Panc1 (cell line): ENCODE measurements at regions not wholly inside any gene's neighbourhood (a gene's known extent, or its start where the extent isn't known, plus 50 kb on each side); places are given as distances from the start of the nearest gene placed in this dataset.

Experiments used
- ATAC-seq: fragments of 200-7000 bp; cut with Tn5 transposase; 2 replicates; pipeline ENCODE4 v1.9.1; 2020; ENCODE audit warnings: mild to moderate bottlenecking, moderate library complexity
- BruUV-seq: library from RNA; stranded (reverse); fragments of 400-500 nt; replicated peaks from 2 replicates; lab custom pipeline; 2021; lab: Mats Ljungman, UMichigan
- CTCF ChIA-PET: fragments of 300-600 bp; sonication (Branson Sonifier 250); formaldehyde crosslinking; loops from one replicate; lab custom pipeline; 2022; ENCODE audit warnings: antibody characterized with exemption; lab: Charles Lee
- POLR2A ChIA-PET: fragments of 300-600 bp; sonication (Branson Sonifier 250); formaldehyde crosslinking; loops from one replicate; lab custom pipeline; 2022; ENCODE audit warnings: antibody characterized with exemption; lab: Charles Lee
- DNase-seq: peaks from one replicate; pipeline ENCODE4 v3.0.0-alpha.2; 2010; ENCODE audit warnings: low read depth, low spot score
- H3K27ac ChIP-seq: 2 replicates; pipeline ENCODE4 v1.5.1; 2011; ENCODE audit warnings: mild to moderate bottlenecking, low read length, inconsistent platforms
- H3K27me3 ChIP-seq: fragments of 200-500 bp; sonication (Bioruptor generic); 2 replicates; pipeline ENCODE4 v1.6.0; 2014; ENCODE audit warnings: low read length, inconsistent platforms; ENCODE audit not compliant: control insufficient read depth, insufficient read depth
- H3K36me3 ChIP-seq: fragments of 200-500 bp; sonication (Bioruptor generic); 2 replicates; pipeline ENCODE4 v1.5.1; 2014; ENCODE audit warnings: inconsistent platforms, mild to moderate bottlenecking, low read length, moderate library complexity; ENCODE audit not compliant: control insufficient read depth, insufficient read depth
- H3K4me1 ChIP-seq: 2 replicates; pipeline ENCODE4 v1.5.1; 2011; ENCODE audit warnings: inconsistent platforms, mild to moderate bottlenecking, low read length, moderate library complexity; ENCODE audit not compliant: control insufficient read depth, insufficient read depth
- H3K4me3 ChIP-seq, 2 experiments: 2 replicates each; pipeline ENCODE4 v1.5.1; 2011 to 2012; ENCODE audit warnings: low read depth in 2 of 2, low read length in 2 of 2, mild to moderate bottlenecking in 2 of 2, inconsistent platforms in 1 of 2, moderate library complexity in 1 of 2
- H3K9me3 ChIP-seq: fragments of 200-500 bp; sonication (Bioruptor generic); 2 replicates; pipeline ENCODE4 v1.5.1; 2014; ENCODE audit warnings: low read depth, mild to moderate bottlenecking, inconsistent platforms, low read length, moderate library complexity; ENCODE audit not compliant: control insufficient read depth, insufficient read depth
- POLR2AphosphoS5 ChIP-seq: IDR thresholded peaks from 2 replicates; pipeline ENCODE4 v1.6.1; 2012; ENCODE audit warnings: mild to moderate bottlenecking, low read depth, low read length, moderate library complexity
- SIN3A ChIP-seq: IDR thresholded peaks from 2 replicates; pipeline ENCODE4 v1.6.1; 2012; ENCODE audit warnings: low read depth, mild to moderate bottlenecking, low read length, moderate library complexity, borderline replicate concordance; ENCODE audit not compliant: insufficient read depth
- TCF7L2 ChIP-seq: IDR thresholded peaks from 2 replicates; pipeline ENCODE4 v1.6.1; 2011; ENCODE audit warnings: mild to moderate bottlenecking, low read depth, low read length, inconsistent platforms
- in situ Hi-C: cut with HindIII; loops from 2 replicates; pipeline ENCODE4 v1.10.0; 2016; ENCODE audit warnings: low sequenced_read_pairs, low pct_unique_long_range_greater_than_20kb
- intact Hi-C: fragments of 100-400 bp; cut with micrococcal nuclease; formaldehyde crosslinking; loops from one replicate; pipeline ENCODE4 v1.10.0; 2022; ENCODE audit not compliant: unreplicated experiment
- TF ChIP-seq, protein P1 (sequence below), 2 experiments: IDR thresholded peaks; 2 replicates each; pipeline ENCODE4 v1.6.1; 2011 to 2012; ENCODE audit warnings: low read depth in 2 of 2, control low read depth in 1 of 2, low read length in 1 of 2, mild to moderate bottlenecking in 1 of 2, moderate library complexity in 1 of 2; ENCODE audit not compliant: insufficient read depth in 1 of 2
- TF ChIP-seq, protein P2 (sequence below): fragments of 450-650 bp; IDR thresholded peaks from 2 replicates; pipeline ENCODE4 v1.5.1; 2017; ENCODE audit warnings: mild to moderate bottlenecking

DNA sequence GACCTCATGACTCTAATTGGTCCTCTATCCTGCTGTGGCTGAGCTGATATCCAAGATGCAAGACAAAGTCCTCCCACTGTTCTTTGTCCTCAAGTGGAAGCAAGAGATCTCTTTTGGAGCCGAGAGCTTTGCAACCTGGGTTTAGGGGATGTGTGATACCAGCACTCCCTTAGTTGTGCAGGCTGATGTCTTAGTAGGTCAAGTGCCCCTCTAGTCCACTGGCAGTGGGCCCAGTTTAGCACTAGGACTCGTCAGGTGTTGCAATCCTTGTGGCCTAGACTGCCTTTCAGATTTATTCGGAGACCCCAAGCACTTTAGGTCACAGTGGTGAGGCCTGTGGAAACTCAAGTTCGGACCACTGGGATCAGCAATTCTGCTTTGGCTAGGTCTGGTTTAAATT is 64.0 kb downstream of the GPRASP3 start:
- CTCF ChIA-PET: no interaction called here
- Histone ChIP-seq H3K27ac (no peak overlapping the region), H3K9me3 (no peaks in the 10 kb centered on the region; the same call in 1 of the 2 replicates), H3K4me3 (no peak overlapping the region), H3K4me1 (no peaks in the 10 kb centered on the region), H3K36me3 (no peaks in the 10 kb centered on the region), H3K27me3 (no peaks in the 10 kb centered on the region)
- BruUV-seq: no TSS peak
- intact Hi-C loops: no loop called here
- POLR2A ChIA-PET: no interaction called here
- DNase-seq: no peak
- TF ChIP-seq, protein P1, sequence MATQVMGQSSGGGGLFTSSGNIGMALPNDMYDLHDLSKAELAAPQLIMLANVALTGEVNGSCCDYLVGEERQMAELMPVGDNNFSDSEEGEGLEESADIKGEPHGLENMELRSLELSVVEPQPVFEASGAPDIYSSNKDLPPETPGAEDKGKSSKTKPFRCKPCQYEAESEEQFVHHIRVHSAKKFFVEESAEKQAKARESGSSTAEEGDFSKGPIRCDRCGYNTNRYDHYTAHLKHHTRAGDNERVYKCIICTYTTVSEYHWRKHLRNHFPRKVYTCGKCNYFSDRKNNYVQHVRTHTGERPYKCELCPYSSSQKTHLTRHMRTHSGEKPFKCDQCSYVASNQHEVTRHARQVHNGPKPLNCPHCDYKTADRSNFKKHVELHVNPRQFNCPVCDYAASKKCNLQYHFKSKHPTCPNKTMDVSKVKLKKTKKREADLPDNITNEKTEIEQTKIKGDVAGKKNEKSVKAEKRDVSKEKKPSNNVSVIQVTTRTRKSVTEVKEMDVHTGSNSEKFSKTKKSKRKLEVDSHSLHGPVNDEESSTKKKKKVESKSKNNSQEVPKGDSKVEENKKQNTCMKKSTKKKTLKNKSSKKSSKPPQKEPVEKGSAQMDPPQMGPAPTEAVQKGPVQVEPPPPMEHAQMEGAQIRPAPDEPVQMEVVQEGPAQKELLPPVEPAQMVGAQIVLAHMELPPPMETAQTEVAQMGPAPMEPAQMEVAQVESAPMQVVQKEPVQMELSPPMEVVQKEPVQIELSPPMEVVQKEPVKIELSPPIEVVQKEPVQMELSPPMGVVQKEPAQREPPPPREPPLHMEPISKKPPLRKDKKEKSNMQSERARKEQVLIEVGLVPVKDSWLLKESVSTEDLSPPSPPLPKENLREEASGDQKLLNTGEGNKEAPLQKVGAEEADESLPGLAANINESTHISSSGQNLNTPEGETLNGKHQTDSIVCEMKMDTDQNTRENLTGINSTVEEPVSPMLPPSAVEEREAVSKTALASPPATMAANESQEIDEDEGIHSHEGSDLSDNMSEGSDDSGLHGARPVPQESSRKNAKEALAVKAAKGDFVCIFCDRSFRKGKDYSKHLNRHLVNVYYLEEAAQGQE (IDR thresholded peaks at IDR 0.05; ENCODE audit: insufficient read depth in 1 of 2, low read depth in 2 of 2, low read length in 1 of 2): no peak
- TF ChIP-seq TCF7L2 (no peak), SIN3A (no peak)
- ATAC-seq: no peak
- in situ Hi-C loops: no loop called here

DNA sequence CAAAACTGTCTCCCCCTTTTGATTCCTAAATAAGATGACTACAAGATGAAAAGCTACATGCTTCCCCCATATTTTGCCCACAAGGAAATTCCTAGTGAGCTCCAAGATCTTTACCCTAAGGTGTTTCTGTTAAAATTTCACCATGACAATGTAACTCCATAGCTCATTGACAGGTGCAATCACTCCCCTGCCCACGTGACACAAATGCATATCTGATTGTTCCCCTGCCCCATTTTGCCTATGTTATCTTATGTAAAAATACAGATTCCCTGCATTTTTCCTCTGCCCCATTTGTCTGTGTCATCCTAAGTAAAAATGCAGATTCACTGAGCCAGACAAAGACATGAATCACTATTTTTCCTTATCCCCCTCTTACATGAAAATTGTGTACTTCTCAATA is 66.7 kb downstream of the GPRASP3 start:
- CTCF ChIA-PET: no interaction called here

More for the DNA sequence above, 66.7 kb downstream of the GPRASP3 start:
- no peak overlapping the region for H3K27ac ChIP-seq
- POLR2A ChIA-PET: no interaction called here
- BruUV-seq: no TSS peak
- intact Hi-C loops (no loop called here), in situ Hi-C loops (no loop called here)
- no peaks in the 10 kb centered on the region; the same call in 1 of the 2 replicates for H3K9me3 ChIP-seq
- H3K4me1 ChIP-seq: no peaks in the 10 kb centered on the region
- no peak overlapping the region for H3K4me3 ChIP-seq
- no peaks in the 10 kb centered on the region for H3K27me3 ChIP-seq
- DNase-seq: no peak
- no peaks in the 10 kb centered on the region for H3K36me3 ChIP-seq
- TF ChIP-seq POLR2AphosphoS5 (no peak), SIN3A (no peak), TCF7L2 (no peak)
- TF ChIP-seq, protein P2, sequence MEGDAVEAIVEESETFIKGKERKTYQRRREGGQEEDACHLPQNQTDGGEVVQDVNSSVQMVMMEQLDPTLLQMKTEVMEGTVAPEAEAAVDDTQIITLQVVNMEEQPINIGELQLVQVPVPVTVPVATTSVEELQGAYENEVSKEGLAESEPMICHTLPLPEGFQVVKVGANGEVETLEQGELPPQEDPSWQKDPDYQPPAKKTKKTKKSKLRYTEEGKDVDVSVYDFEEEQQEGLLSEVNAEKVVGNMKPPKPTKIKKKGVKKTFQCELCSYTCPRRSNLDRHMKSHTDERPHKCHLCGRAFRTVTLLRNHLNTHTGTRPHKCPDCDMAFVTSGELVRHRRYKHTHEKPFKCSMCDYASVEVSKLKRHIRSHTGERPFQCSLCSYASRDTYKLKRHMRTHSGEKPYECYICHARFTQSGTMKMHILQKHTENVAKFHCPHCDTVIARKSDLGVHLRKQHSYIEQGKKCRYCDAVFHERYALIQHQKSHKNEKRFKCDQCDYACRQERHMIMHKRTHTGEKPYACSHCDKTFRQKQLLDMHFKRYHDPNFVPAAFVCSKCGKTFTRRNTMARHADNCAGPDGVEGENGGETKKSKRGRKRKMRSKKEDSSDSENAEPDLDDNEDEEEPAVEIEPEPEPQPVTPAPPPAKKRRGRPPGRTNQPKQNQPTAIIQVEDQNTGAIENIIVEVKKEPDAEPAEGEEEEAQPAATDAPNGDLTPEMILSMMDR: no peak
- TF ChIP-seq, protein P1 (IDR thresholded peaks at IDR 0.05; ENCODE audit: insufficient read depth in 1 of 2, low read depth in 2 of 2, low read length in 1 of 2): no peak
- ATAC-seq: no peak
